ENCODE measurements at regions not wholly inside any gene's neighbourhood (a gene's known extent, or its start where the extent isn't known, plus 50 kb on each side); places are given as distances from the start of the nearest gene placed in this dataset.
"Not testable (repeated sequence)": the region's sequence is repeated elsewhere in the genome, so short reads cannot be mapped to it uniquely, and the experiment has no call there.

DNA sequence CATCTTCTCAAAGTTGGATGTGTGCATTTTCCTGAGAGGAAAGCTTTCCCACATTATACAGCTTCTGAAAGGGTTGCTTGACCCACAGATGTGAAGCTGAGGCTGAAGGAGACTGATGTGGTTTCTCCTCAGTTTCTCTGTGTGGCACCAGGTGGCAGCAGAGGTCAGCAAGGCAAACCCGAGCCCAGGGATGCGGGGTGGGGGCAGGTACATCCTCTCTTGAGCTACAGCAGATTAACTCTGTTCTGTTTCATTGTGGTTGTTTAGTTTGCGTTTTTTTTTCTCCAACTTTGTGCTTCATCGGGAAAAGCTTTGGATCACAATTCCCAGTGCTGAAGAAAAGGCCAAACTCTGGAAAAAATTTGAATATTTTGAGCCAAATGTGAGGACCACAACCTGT, 360.2 kb downstream of the OR4F29 start:
- H3K4ac ChIP-seq (ENCODE audit: low read depth in 1 of 2, low read length in 2 of 2); H3K9ac ChIP-seq (ENCODE audit: low read length); H3K4me1 ChIP-seq (ENCODE audit: control insufficient read depth, insufficient read depth, low read depth, low read length); H2BK120ac ChIP-seq (ENCODE audit: low read depth, low read length); H4K8ac ChIP-seq (ENCODE audit: low read length); H3K79me1 ChIP-seq (replicated peaks; ENCODE audit: low read length, poor library complexity, severe bottlenecking); H3K27me3 ChIP-seq (ENCODE audit: control insufficient read depth in 1 of 2, insufficient read depth in 1 of 2, low read length in 2 of 2); H3K9me3 ChIP-seq (ENCODE audit: control insufficient read depth, low read length); H2AFZ ChIP-seq (ENCODE audit: low read depth, low read length); H2BK5ac ChIP-seq (ENCODE audit: low read depth, low read length, poor library complexity, severe bottlenecking); H2AK5ac ChIP-seq (ENCODE audit: low read length, severe bottlenecking); H3K4me2 ChIP-seq (ENCODE audit: low read length, poor library complexity, severe bottlenecking); H3K18ac ChIP-seq (ENCODE audit: low read depth in 1 of 2, low read length in 2 of 2); H2BK15ac ChIP-seq (ENCODE audit: low read depth, poor library complexity, severe bottlenecking); H3K27ac ChIP-seq (ENCODE audit: low read length, poor library complexity, severe bottlenecking); DNase-seq; H3K36me3 ChIP-seq (ENCODE audit: control insufficient read depth in 1 of 2, insufficient read depth in 2 of 2, low read depth in 1 of 2, low read length in 2 of 2); H3K23ac ChIP-seq (ENCODE audit: low read length in 2 of 2); H3K14ac ChIP-seq (ENCODE audit: low read length in 2 of 2); H2BK12ac ChIP-seq (ENCODE audit: low read length in 2 of 2); H3K4me3 ChIP-seq (ENCODE audit: insufficient read depth in 1 of 2, low read depth in 1 of 2, low read length in 2 of 2); H4K91ac ChIP-seq (ENCODE audit: low read length): not testable (repeated sequence)
- no CpG with 5 or more reads among the region's 4 CpGs for WGBS

DNA sequence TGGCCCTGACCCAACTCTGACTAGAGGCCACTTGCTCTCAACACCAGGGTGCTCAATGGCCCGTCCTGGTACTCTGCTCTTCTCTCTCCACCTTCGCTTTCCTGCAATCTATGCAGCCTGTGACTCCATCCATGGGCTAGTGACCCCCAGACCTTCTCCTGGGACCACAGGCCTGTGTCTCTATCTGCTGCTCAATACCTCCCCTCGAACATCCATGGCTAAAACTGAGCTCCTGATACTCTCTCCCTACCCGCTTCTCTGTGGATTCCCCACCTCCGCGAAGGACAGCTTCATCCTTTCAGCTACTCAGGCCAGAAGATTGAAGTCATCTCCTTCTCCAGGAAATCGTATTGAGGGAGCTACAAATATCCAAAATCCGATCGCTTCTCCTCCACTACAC, 363.4 kb downstream of the OR4F29 start:
- H2BK5ac ChIP-seq (ENCODE audit: low read depth, low read length, poor library complexity, severe bottlenecking); H3K4me3 ChIP-seq (ENCODE audit: insufficient read depth in 1 of 2, low read depth in 1 of 2, low read length in 2 of 2); H3K27me3 ChIP-seq (ENCODE audit: control insufficient read depth in 1 of 2, insufficient read depth in 1 of 2, low read length in 2 of 2); H4K8ac ChIP-seq (ENCODE audit: low read length); H3K4me2 ChIP-seq (ENCODE audit: low read length, poor library complexity, severe bottlenecking); H3K27ac ChIP-seq (ENCODE audit: low read length, poor library complexity, severe bottlenecking); H4K91ac ChIP-seq (ENCODE audit: low read length); H3K14ac ChIP-seq (ENCODE audit: low read length in 2 of 2); H3K4ac ChIP-seq (ENCODE audit: low read depth in 1 of 2, low read length in 2 of 2); H2BK15ac ChIP-seq (ENCODE audit: low read depth, poor library complexity, severe bottlenecking); H2BK120ac ChIP-seq (ENCODE audit: low read depth, low read length); H2AK5ac ChIP-seq (ENCODE audit: low read length, severe bottlenecking); H3K4me1 ChIP-seq (ENCODE audit: control insufficient read depth, insufficient read depth, low read depth, low read length); H2AFZ ChIP-seq (ENCODE audit: low read depth, low read length); H3K9ac ChIP-seq (ENCODE audit: low read length); H2BK12ac ChIP-seq (ENCODE audit: low read length in 2 of 2); DNase-seq; H3K9me3 ChIP-seq (ENCODE audit: control insufficient read depth, low read length); H3K18ac ChIP-seq (ENCODE audit: low read depth in 1 of 2, low read length in 2 of 2); H3K23ac ChIP-seq (ENCODE audit: low read length in 2 of 2); H3K79me1 ChIP-seq (replicated peaks; ENCODE audit: low read length, poor library complexity, severe bottlenecking); H3K36me3 ChIP-seq (ENCODE audit: control insufficient read depth in 1 of 2, insufficient read depth in 2 of 2, low read depth in 1 of 2, low read length in 2 of 2): not testable (repeated sequence)
- WGBS = 40% methylated on average over 1 of the region's 9 CpGs

DNA sequence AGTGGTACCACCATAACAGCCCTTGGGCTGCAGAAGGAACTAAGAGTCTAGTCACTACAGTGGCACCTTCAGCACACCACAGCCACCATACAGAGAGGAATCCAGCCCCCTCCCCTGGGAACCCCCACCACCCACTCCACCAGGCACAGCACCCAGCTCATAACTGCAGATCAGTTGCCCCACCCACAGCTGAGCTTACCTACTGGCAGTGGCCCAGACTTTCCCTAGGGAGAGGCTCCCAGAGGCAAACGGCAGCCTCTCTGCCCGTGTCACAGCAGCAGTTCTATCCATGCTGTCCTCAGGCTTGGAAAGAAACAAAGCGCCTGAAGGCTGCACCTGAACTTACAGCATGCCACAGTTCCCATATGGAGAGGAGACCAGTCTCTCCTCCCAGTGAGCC, 372.3 kb downstream of the OR4F29 start:
- H3K9me3 ChIP-seq (ENCODE audit: control insufficient read depth, low read length); H3K14ac ChIP-seq (ENCODE audit: low read length in 2 of 2); H3K4me1 ChIP-seq (ENCODE audit: control insufficient read depth, insufficient read depth, low read depth, low read length); H3K4me2 ChIP-seq (ENCODE audit: low read length, poor library complexity, severe bottlenecking); H3K36me3 ChIP-seq (ENCODE audit: control insufficient read depth in 1 of 2, insufficient read depth in 2 of 2, low read depth in 1 of 2, low read length in 2 of 2); H3K79me1 ChIP-seq (replicated peaks; ENCODE audit: low read length, poor library complexity, severe bottlenecking); H3K27ac ChIP-seq (ENCODE audit: low read length, poor library complexity, severe bottlenecking); H4K91ac ChIP-seq (ENCODE audit: low read length); H2BK5ac ChIP-seq (ENCODE audit: low read depth, low read length, poor library complexity, severe bottlenecking); H4K8ac ChIP-seq (ENCODE audit: low read length); H2AK5ac ChIP-seq (ENCODE audit: low read length, severe bottlenecking); H2BK120ac ChIP-seq (ENCODE audit: low read depth, low read length); H3K9ac ChIP-seq (ENCODE audit: low read length); DNase-seq; H3K4ac ChIP-seq (ENCODE audit: low read depth in 1 of 2, low read length in 2 of 2); H2AFZ ChIP-seq (ENCODE audit: low read depth, low read length); H3K4me3 ChIP-seq (ENCODE audit: insufficient read depth in 1 of 2, low read depth in 1 of 2, low read length in 2 of 2); H3K27me3 ChIP-seq (ENCODE audit: control insufficient read depth in 1 of 2, insufficient read depth in 1 of 2, low read length in 2 of 2); H3K18ac ChIP-seq (ENCODE audit: low read depth in 1 of 2, low read length in 2 of 2); H3K23ac ChIP-seq (ENCODE audit: low read length in 2 of 2); H2BK12ac ChIP-seq (ENCODE audit: low read length in 2 of 2); H2BK15ac ChIP-seq (ENCODE audit: low read depth, poor library complexity, severe bottlenecking): not testable (repeated sequence)
- 75% methylated on average over 2 of the region's 3 CpGs for WGBS

DNA sequence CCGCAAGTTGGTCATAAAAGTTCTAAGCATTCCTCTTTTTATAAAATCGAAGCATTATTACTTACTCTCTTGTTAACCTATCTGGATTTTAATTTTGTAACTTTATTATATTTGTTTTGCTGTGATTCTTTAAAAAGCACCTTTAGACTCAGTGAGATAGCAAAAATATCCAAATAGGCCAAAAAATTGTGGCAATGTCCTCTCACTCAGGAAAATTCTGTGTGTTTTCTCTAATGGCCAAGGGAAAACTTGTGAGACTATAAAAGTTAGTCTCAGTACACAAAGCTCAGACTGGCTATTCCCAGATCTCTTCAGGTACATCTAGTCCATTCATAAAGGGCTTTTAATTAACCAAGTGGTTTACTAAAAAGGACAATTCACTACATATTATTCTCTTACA, 386.4 kb downstream of the OR4F29 start, which contains the start of gene OR4F5:
Gene OR4F5 (plus strand): TSS at position 301 of the 400 bp plus-strand sequence.
- not testable (repeated sequence) for H4K8ac ChIP-seq (ENCODE audit: low read length); H2AFZ ChIP-seq (ENCODE audit: low read depth, low read length); H3K36me3 ChIP-seq (ENCODE audit: control insufficient read depth in 1 of 2, insufficient read depth in 2 of 2, low read depth in 1 of 2, low read length in 2 of 2); H2AK5ac ChIP-seq (ENCODE audit: low read length, severe bottlenecking); DNase-seq; H3K14ac ChIP-seq (ENCODE audit: low read length in 2 of 2); H3K4me3 ChIP-seq (ENCODE audit: insufficient read depth in 1 of 2, low read depth in 1 of 2, low read length in 2 of 2); H3K4me2 ChIP-seq (ENCODE audit: low read length, poor library complexity, severe bottlenecking); H2BK120ac ChIP-seq (ENCODE audit: low read depth, low read length); H3K4me1 ChIP-seq (ENCODE audit: control insufficient read depth, insufficient read depth, low read depth, low read length); H3K23ac ChIP-seq (ENCODE audit: low read length in 2 of 2); H3K9ac ChIP-seq (ENCODE audit: low read length); H3K4ac ChIP-seq (ENCODE audit: low read depth in 1 of 2, low read length in 2 of 2); H3K79me1 ChIP-seq (replicated peaks; ENCODE audit: low read length, poor library complexity, severe bottlenecking); H3K27ac ChIP-seq (ENCODE audit: low read length, poor library complexity, severe bottlenecking); H2BK5ac ChIP-seq (ENCODE audit: low read depth, low read length, poor library complexity, severe bottlenecking); H2BK12ac ChIP-seq (ENCODE audit: low read length in 2 of 2); H3K27me3 ChIP-seq (ENCODE audit: control insufficient read depth in 1 of 2, insufficient read depth in 1 of 2, low read length in 2 of 2); H2BK15ac ChIP-seq (ENCODE audit: low read depth, poor library complexity, severe bottlenecking); H3K9me3 ChIP-seq (ENCODE audit: control insufficient read depth, low read length); H3K18ac ChIP-seq (ENCODE audit: low read depth in 1 of 2, low read length in 2 of 2); H4K91ac ChIP-seq (ENCODE audit: low read length)
- no CpG with 5 or more reads among the region's 2 CpGs for WGBS

Measured in mesenchymal stem cell (in vitro differentiated cells and primary cell).